ENCODE measurements at regions not wholly inside any gene's neighbourhood (a gene's known extent, or its start where the extent isn't known, plus 50 kb on each side); places are given as distances from the start of the nearest gene placed in this dataset.

- no peak for TF ChIP-seq MYC (IDR thresholded peaks at IDR 0.05; ENCODE audit: low read depth, low read length)
- TF ChIP-seq CTCF (IDR thresholded peaks at IDR 0.05; ENCODE audit: low read depth, low read length): no peak
- no peak for TF ChIP-seq MAX (IDR thresholded peaks at IDR 0.05; ENCODE audit: low read depth, low read length)
- no peak for TF ChIP-seq POLR2A (IDR thresholded peaks at IDR 0.05; ENCODE audit: extremely low read depth, insufficient read length)
- no peak for DNase-seq (ENCODE audit: low read depth)
Measured at GRCh38 chr5:57034201-57034916, 82.4 kb upstream of the MIER3 start.

GRCh38 chr5:57035955-57036354, 84.0 kb upstream of the MIER3 start:
- no peak overlapping the region for H3K4me3 ChIP-seq (ENCODE audit: low read depth, low read length)
- TF ChIP-seq POLR2A (IDR thresholded peaks at IDR 0.05; ENCODE audit: extremely low read depth, insufficient read length): no peak
- TF ChIP-seq CTCF (IDR thresholded peaks at IDR 0.05; ENCODE audit: low read depth, low read length): no peak
- TF ChIP-seq MYC (IDR thresholded peaks at IDR 0.05; ENCODE audit: low read depth, low read length): no peak
- TF ChIP-seq MAX (IDR thresholded peaks at IDR 0.05; ENCODE audit: low read depth, low read length): no peak
- DNase-seq (ENCODE audit: low read depth): no peak

More at GRCh38 chr5:57034201-57034916, 82.4 kb upstream of the MIER3 start:
- H3K4me3 ChIP-seq (ENCODE audit: low read depth, low read length): no peak overlapping the region

- DNase-seq (ENCODE audit: low read depth): no peak
- TF ChIP-seq MYC (IDR thresholded peaks at IDR 0.05; ENCODE audit: low read depth, low read length): no peak
- no peak for TF ChIP-seq POLR2A (IDR thresholded peaks at IDR 0.05; ENCODE audit: extremely low read depth, insufficient read length)
- TF ChIP-seq CTCF (IDR thresholded peaks at IDR 0.05; ENCODE audit: low read depth, low read length): no peak
- no peak for TF ChIP-seq MAX (IDR thresholded peaks at IDR 0.05; ENCODE audit: low read depth, low read length)
- no peak overlapping the region for H3K4me3 ChIP-seq (ENCODE audit: low read depth, low read length)
Measured at GRCh38 chr5:57036761-57037160, 84.8 kb upstream of the MIER3 start.

- DNase-seq (ENCODE audit: low read depth): peak; percentile 17
- no peak overlapping the region for H3K4me3 ChIP-seq (ENCODE audit: low read depth, low read length)
- TF ChIP-seq POLR2A (IDR thresholded peaks at IDR 0.05; ENCODE audit: extremely low read depth, insufficient read length): no peak
- no peak for TF ChIP-seq MYC (IDR thresholded peaks at IDR 0.05; ENCODE audit: low read depth, low read length)
- TF ChIP-seq MAX (IDR thresholded peaks at IDR 0.05; ENCODE audit: low read depth, low read length): no peak
- TF ChIP-seq CTCF (IDR thresholded peaks at IDR 0.05; ENCODE audit: low read depth, low read length): no peak
Measured at GRCh38 chr5:57037355-57037754, 85.4 kb upstream of the MIER3 start.

GRCh38 chr5:57041570-57041969, 89.6 kb upstream of the MIER3 start:
- TF ChIP-seq MYC (IDR thresholded peaks at IDR 0.05; ENCODE audit: low read depth, low read length) (no peak), CTCF (IDR thresholded peaks at IDR 0.05; ENCODE audit: low read depth, low read length) (no peak), POLR2A (IDR thresholded peaks at IDR 0.05; ENCODE audit: extremely low read depth, insufficient read length) (no peak), MAX (IDR thresholded peaks at IDR 0.05; ENCODE audit: low read depth, low read length) (no peak)
- DNase-seq (ENCODE audit: low read depth): no peak
- no peak overlapping the region for H3K4me3 ChIP-seq (ENCODE audit: low read depth, low read length)
